Neuronal stem cell (in vitro differentiated cells): ENCODE measurements at regions not wholly inside any gene's neighbourhood (a gene's known extent, or its start where the extent isn't known, plus 50 kb on each side); places are given as distances from the start of the nearest gene placed in this dataset.

Experiments
- DNase-seq: peaks from one replicate; pipeline ENCODE4 v3.0.0-alpha.2; 2013; ENCODE audit warnings: low spot score
- H2AFZ ChIP-seq: one replicate; pipeline ENCODE4 v1.6.1; 2013; ENCODE audit warnings: mild to moderate bottlenecking, low read length, inconsistent platforms
- H2AK5ac ChIP-seq: 2 replicates; pipeline ENCODE4 v1.6.1; 2013; ENCODE audit warnings: low read depth, mild to moderate bottlenecking, inconsistent platforms, low read length, moderate library complexity, mixed read lengths
- H2BK120ac ChIP-seq: 2 replicates; pipeline ENCODE4 v1.6.1; 2013; ENCODE audit warnings: low read depth, mild to moderate bottlenecking, inconsistent platforms, low read length, moderate library complexity, mixed read lengths
- H2BK12ac ChIP-seq: one replicate; pipeline ENCODE4 v1.6.1; 2013; ENCODE audit warnings: low read length, inconsistent platforms
- H2BK15ac ChIP-seq: 2 replicates; pipeline ENCODE4 v1.6.1; 2013; ENCODE audit warnings: mild to moderate bottlenecking, low read length, inconsistent platforms, mixed read lengths
- H2BK5ac ChIP-seq: one replicate; pipeline ENCODE4 v1.6.1; 2013; ENCODE audit warnings: inconsistent platforms, mild to moderate bottlenecking, low read length, moderate library complexity
- H3K14ac ChIP-seq: one replicate; pipeline ENCODE4 v1.6.1; 2013; ENCODE audit warnings: low read length, inconsistent platforms
- H3K18ac ChIP-seq: 2 replicates; pipeline ENCODE4 v1.6.1; 2013; ENCODE audit warnings: low read length, inconsistent platforms
- H3K23ac ChIP-seq: 2 replicates; pipeline ENCODE4 v1.6.1; 2013; ENCODE audit warnings: low read depth, mild to moderate bottlenecking, mixed read lengths, low read length, inconsistent platforms; ENCODE audit not compliant: poor library complexity
- H3K27ac ChIP-seq: replicated peaks from 3 replicates; pipeline ENCODE4 v1.5.1; 2013; ENCODE audit warnings: low read length, inconsistent platforms
- H3K27me3 ChIP-seq, 3 experiments: 2 replicates each; pipeline ENCODE4 v1.6.1; 2013; ENCODE audit warnings: low read length in 3 of 3, mild to moderate bottlenecking in 2 of 3, inconsistent platforms in 1 of 3, low read depth in 1 of 3, mixed read lengths in 1 of 3, moderate library complexity in 1 of 3; ENCODE audit not compliant: control insufficient read depth in 3 of 3, insufficient read depth in 3 of 3
- H3K36me3 ChIP-seq, 2 donors: replicated peaks in 1 of 2; 2 replicates each; pipeline ENCODE4 v1.6.1; 2013; ENCODE audit warnings: low read length in 2 of 2; ENCODE audit not compliant: control insufficient read depth in 2 of 2, insufficient read depth in 2 of 2
- H3K4ac ChIP-seq: 2 replicates; pipeline ENCODE4 v1.6.1; 2013; ENCODE audit warnings: inconsistent platforms, mild to moderate bottlenecking, low read length, moderate library complexity
- H3K4me1 ChIP-seq, 2 donors: 1 replicate in 1 of 2; 2 replicates in 1 of 2; pipeline ENCODE4 v1.6.1; 2013; ENCODE audit warnings: low read length in 2 of 2, low read depth in 1 of 2; ENCODE audit not compliant: control insufficient read depth in 2 of 2, insufficient read depth in 1 of 2
- H3K4me2 ChIP-seq: one replicate; pipeline ENCODE4 v1.6.1; 2013; ENCODE audit warnings: mild to moderate bottlenecking, low read length, inconsistent platforms; ENCODE audit not compliant: insufficient read depth, poor library complexity, severe bottlenecking
- H3K4me3 ChIP-seq, 2 donors: 2 replicates each; pipeline ENCODE4 v1.5.1; 2013; ENCODE audit warnings: low read length in 2 of 2, mild to moderate bottlenecking in 2 of 2, inconsistent platforms in 1 of 2, moderate library complexity in 1 of 2
- H3K79me1 ChIP-seq: one replicate; pipeline ENCODE4 v1.6.1; 2013; ENCODE audit warnings: low read depth, mild to moderate bottlenecking, inconsistent platforms, low read length, moderate library complexity
- H3K9ac ChIP-seq: one replicate; pipeline ENCODE4 v1.6.1; 2013; ENCODE audit warnings: mild to moderate bottlenecking, low read depth, low read length, inconsistent platforms; ENCODE audit not compliant: poor library complexity
- H3K9me3 ChIP-seq, 2 donors: replicated peaks in 1 of 2; 2 replicates each; pipeline versions ENCODE3 to v1.6.1; 2013; ENCODE audit warnings: low read length in 2 of 2, mild to moderate bottlenecking in 2 of 2, inconsistent platforms in 1 of 2, low read depth in 1 of 2, mixed read lengths in 1 of 2, moderate library complexity in 1 of 2; ENCODE audit not compliant: control insufficient read depth in 2 of 2, insufficient read depth in 1 of 2
- H4K8ac ChIP-seq: one replicate; pipeline ENCODE4 v1.6.1; 2013; ENCODE audit warnings: low read depth, mild to moderate bottlenecking, inconsistent platforms, low read length, moderate library complexity
- H4K91ac ChIP-seq: one replicate; pipeline ENCODE4 v1.6.1; 2013; ENCODE audit warnings: low read length, low read depth, mild to moderate bottlenecking, inconsistent platforms; ENCODE audit not compliant: poor library complexity
- WGBS, 2 donors: extraction: QIAGEN DNeasy Blood & Tissue Kit; methylation state at CpG; one replicate each; pipeline ENCODE4 v1.1.7; 2013; ENCODE audit warnings: missing lambda C conversion rate in 2 of 2, mixed read lengths in 1 of 2; ENCODE audit not compliant: insufficient read length in 2 of 2, insufficient replicate concordance in 1 of 2; ENCODE audit errors: extremely low coverage in 2 of 2; 5-methylcytosine and 5-hydroxymethylcytosine counted together

- no peak overlapping the region for H2BK5ac ChIP-seq
- no peaks in the 10 kb centered on the region for H3K9me3 ChIP-seq
- no peak overlapping the region for H2BK15ac ChIP-seq
- H3K14ac ChIP-seq = no peak overlapping the region
- H3K36me3 ChIP-seq = no peaks in the 10 kb centered on the region
- no peaks in the 10 kb centered on the region for H3K4me1 ChIP-seq
- no peak overlapping the region for H2AFZ ChIP-seq
- H3K18ac ChIP-seq = no peak overlapping the region
- no peak overlapping the region for H4K8ac ChIP-seq
- H3K9ac ChIP-seq = no peak overlapping the region
- H3K23ac ChIP-seq = no peak overlapping the region
- H3K79me1 ChIP-seq = no peaks in the 10 kb centered on the region
- no peak overlapping the region for H2AK5ac ChIP-seq
- no peak for DNase-seq
- H3K4me2 ChIP-seq = no peak overlapping the region
- H4K91ac ChIP-seq = no peak overlapping the region
- no peak overlapping the region for H2BK12ac ChIP-seq
- no peak overlapping the region for H3K4me3 ChIP-seq
- no peak overlapping the region for H2BK120ac ChIP-seq
- H3K4ac ChIP-seq = no peak overlapping the region
- H3K27me3 ChIP-seq = no peaks in the 10 kb centered on the region
- no peak overlapping the region for H3K27ac ChIP-seq
These were observed 113.4 kb upstream of the DNAH14 start for GRCh38 chr1:224816062-224816461.

- Histone ChIP-seq H3K27me3 (no peaks in the 10 kb centered on the region), H2BK120ac (no peak overlapping the region), H3K23ac (no peak overlapping the region), H3K4me3 (no peak overlapping the region), H2AFZ (no peak overlapping the region), H3K4me2 (no peak overlapping the region), H3K36me3 (no peaks in the 10 kb centered on the region), H2BK5ac (no peak overlapping the region), H2BK12ac (no peak overlapping the region), H3K14ac (no peak overlapping the region), H2BK15ac (no peak overlapping the region), H3K79me1 (no peaks in the 10 kb centered on the region), H3K18ac (no peak overlapping the region), H3K9ac (no peak overlapping the region), H3K4ac (no peak overlapping the region), H4K8ac (no peak overlapping the region), H4K91ac (no peak overlapping the region), H3K9me3 (no peaks in the 10 kb centered on the region), H3K4me1 (no peaks in the 10 kb centered on the region), H2AK5ac (no peak overlapping the region), H3K27ac (no peak overlapping the region)
- no peak for DNase-seq
- WGBS, 2 donors = no CpG with 5 or more reads among the region's 3 CpGs
These were observed 112.1 kb upstream of the DNAH14 start for GRCh38 chr1:224817382-224817781.

- no peak for DNase-seq
- no peak overlapping the region for H3K18ac ChIP-seq
- no peaks in the 10 kb centered on the region for H3K27me3 ChIP-seq
- no peaks in the 10 kb centered on the region for H3K79me1 ChIP-seq
- H3K23ac ChIP-seq = no peak overlapping the region
- H3K4ac ChIP-seq = no peak overlapping the region
- H2BK120ac ChIP-seq = no peak overlapping the region
- H3K27ac ChIP-seq = no peak overlapping the region
- no peak overlapping the region for H3K4me2 ChIP-seq
- no peak overlapping the region for H3K4me3 ChIP-seq
- H3K14ac ChIP-seq = no peak overlapping the region
- WGBS, 2 donors = no CpG with 5 or more reads among the region's 3 CpGs
- no peak overlapping the region for H2AFZ ChIP-seq
- H3K4me1 ChIP-seq = no peaks in the 10 kb centered on the region
- H4K91ac ChIP-seq = no peak overlapping the region
- no peak overlapping the region for H2BK15ac ChIP-seq
- H4K8ac ChIP-seq = no peak overlapping the region
- no peak overlapping the region for H3K9ac ChIP-seq
- H3K36me3 ChIP-seq = no peaks in the 10 kb centered on the region
- no peak overlapping the region for H2BK5ac ChIP-seq
- H2AK5ac ChIP-seq = no peak overlapping the region
- no peaks in the 10 kb centered on the region for H3K9me3 ChIP-seq
- H2BK12ac ChIP-seq = no peak overlapping the region
These were observed 109.6 kb upstream of the DNAH14 start for GRCh38 chr1:224819861-224820260.

- no peak overlapping the region for H2BK5ac ChIP-seq
- H2BK12ac ChIP-seq = no peak overlapping the region
- no peak for DNase-seq
- no peak overlapping the region for H4K8ac ChIP-seq
- no peak overlapping the region for H2AK5ac ChIP-seq
- H4K91ac ChIP-seq = no peak overlapping the region
- no peak overlapping the region for H3K23ac ChIP-seq
- no peaks in the 10 kb centered on the region for H3K36me3 ChIP-seq
- no peak overlapping the region for H2AFZ ChIP-seq
- no peak overlapping the region for H3K14ac ChIP-seq
- no peak overlapping the region for H3K4me2 ChIP-seq
- H3K4ac ChIP-seq = no peak overlapping the region
- WGBS, 2 donors = no CpG with 5 or more reads among the region's 3 CpGs
- no peak overlapping the region for H3K18ac ChIP-seq
- no peaks in the 10 kb centered on the region for H3K9me3 ChIP-seq
- H3K27ac ChIP-seq = no peak overlapping the region
- H3K4me1 ChIP-seq = no peaks in the 10 kb centered on the region
- H2BK15ac ChIP-seq = no peak overlapping the region
- H3K9ac ChIP-seq = no peak overlapping the region
- H3K27me3 ChIP-seq = no peaks in the 10 kb centered on the region
- H2BK120ac ChIP-seq = no peak overlapping the region
- no peaks in the 10 kb centered on the region for H3K79me1 ChIP-seq
- no peak overlapping the region for H3K4me3 ChIP-seq
These were observed 109.1 kb upstream of the DNAH14 start for GRCh38 chr1:224820341-224820740.
